ENCODE measurements at regions not wholly inside any gene's neighbourhood (a gene's known extent, or its start where the extent isn't known, plus 50 kb on each side); places are given as distances from the start of the nearest gene placed in this dataset.
"Not testable (repeated sequence)": the region's sequence is repeated elsewhere in the genome, so short reads cannot be mapped to it uniquely, and the experiment has no call there.

- Histone ChIP-seq H3K36me3 (no peaks in the 10 kb centered on the region), H3K4me1 (no peaks in the 10 kb centered on the region), H3K27ac (no peak overlapping the region), H3K27me3 (no peaks in the 10 kb centered on the region), H3K4me3 (no peak overlapping the region), H3K9me3 (no peaks in the 10 kb centered on the region)
- DNase-seq: no peak
- TF ChIP-seq CTCF (IDR thresholded peaks at IDR 0.05) (no peak), POLR2A (IDR thresholded peaks at IDR 0.05) (no peak)
- intact Hi-C loops (cut with DNase I): no loop called here
Observed at GRCh38 chr4:163732473-163732872, 238.0 kb downstream of the TMA16 start.

- no peak for DNase-seq
- 84 to 93% methylated on average over 3 of the region's 3 CpGs for WGBS, 2 donors
- Histone ChIP-seq H3K4me3 (no peak overlapping the region), H3K36me3 (no peaks in the 10 kb centered on the region), H3K27me3 (no peaks in the 10 kb centered on the region), H3K9me3 (no peaks in the 10 kb centered on the region), H3K4me1 (no peaks in the 10 kb centered on the region), H3K27ac (no peak overlapping the region)
- TF ChIP-seq POLR2A (IDR thresholded peaks at IDR 0.05) (no peak), CTCF (IDR thresholded peaks at IDR 0.05) (no peak)
- intact Hi-C loops (cut with DNase I): no loop called here
Observed at GRCh38 chr4:163736876-163737275, 242.4 kb downstream of the TMA16 start.

- H3K27me3 ChIP-seq; intact Hi-C loops (cut with DNase I); DNase-seq; H3K36me3 ChIP-seq; H3K4me3 ChIP-seq; H3K9me3 ChIP-seq; H3K4me1 ChIP-seq; H3K27ac ChIP-seq: not testable (repeated sequence)
- 70 to 87% methylated on average over 6 of the region's 7 CpGs for WGBS, 2 donors
Observed at GRCh38 chr4:163737846-163738245, 243.4 kb downstream of the TMA16 start.

DNA sequence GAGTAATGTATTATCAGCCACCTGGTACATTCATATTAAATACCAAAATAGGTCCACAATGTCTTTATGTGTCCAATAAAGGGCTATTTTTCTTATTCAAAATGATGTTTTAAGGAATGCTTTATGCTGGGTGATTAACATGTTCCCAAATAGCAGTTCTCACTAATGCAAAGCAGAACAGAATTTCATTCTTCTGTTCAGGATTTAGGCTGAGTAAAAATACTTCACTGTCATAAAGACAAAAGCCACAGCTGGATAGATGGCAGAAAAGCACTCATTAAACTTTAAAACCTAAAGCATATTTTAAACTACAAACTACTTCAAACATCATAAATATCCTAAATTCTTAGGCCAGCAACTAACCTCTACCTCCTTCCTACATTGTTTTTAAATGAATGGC lies 244.0 kb downstream of the TMA16 start:
- TF ChIP-seq POLR2A (IDR thresholded peaks at IDR 0.05) (no peak), CTCF (IDR thresholded peaks at IDR 0.05) (no peak)
- Histone ChIP-seq H3K27ac (no peak overlapping the region), H3K4me1 (no peaks in the 10 kb centered on the region), H3K9me3 (no peaks in the 10 kb centered on the region), H3K36me3 (no peaks in the 10 kb centered on the region), H3K27me3 (no peaks in the 10 kb centered on the region), H3K4me3 (no peak overlapping the region)
- intact Hi-C loops (cut with DNase I): no loop called here
- no peak for DNase-seq

GRCh38 chr4:163744861-163745260 lies 250.4 kb downstream of the TMA16 start:
- intact Hi-C loops (cut with DNase I): no loop called here
- Histone ChIP-seq H3K4me1 (no peaks in the 10 kb centered on the region), H3K36me3 (no peaks in the 10 kb centered on the region), H3K27me3 (no peaks in the 10 kb centered on the region), H3K4me3 (no peak overlapping the region), H3K9me3 (no peaks in the 10 kb centered on the region), H3K27ac (no peak overlapping the region)
- no peak for DNase-seq
- WGBS, 2 donors: 31 to 32% methylated on average over 4 of the region's 4 CpGs
- no peak for TF ChIP-seq CTCF (IDR thresholded peaks at IDR 0.05)
- TF ChIP-seq POLR2A (IDR thresholded peaks at IDR 0.05): no peak

GRCh38 chr4:163747293-163747692 lies 252.8 kb downstream of the TMA16 start:
- DNase-seq: no peak
- no peaks in the 10 kb centered on the region for H3K36me3 ChIP-seq
- H3K9me3 ChIP-seq: no peaks in the 10 kb centered on the region
- no peaks in the 10 kb centered on the region for H3K4me1 ChIP-seq
- TF ChIP-seq CTCF (IDR thresholded peaks at IDR 0.05) (no peak), POLR2A (IDR thresholded peaks at IDR 0.05) (no peak)
- intact Hi-C loops (cut with DNase I): no loop called here
- no peak overlapping the region for H3K27ac ChIP-seq
- H3K27me3 ChIP-seq: no peaks in the 10 kb centered on the region
- no peak overlapping the region for H3K4me3 ChIP-seq
- 54 to 83% methylated on average over 5 of the region's 5 CpGs for WGBS, 2 donors
